SK-N-SH treated with all-trans-retinoic acid at 6 μM for 48 hours (cell line): ENCODE measurements at regions not wholly inside any gene's neighbourhood (a gene's known extent, or its start where the extent isn't known, plus 50 kb on each side); places are given as distances from the start of the nearest gene placed in this dataset.

Experiments
- ATAC-seq: fragments of 200-7000 bp; cut with Tn5 transposase; 3 replicates; pipeline ENCODE4 v1.9.1; 2020; ENCODE audit warnings: mild to moderate bottlenecking, moderate library complexity
- ARNTL ChIP-seq: fragments of 450-650 bp; formaldehyde crosslinking; IDR thresholded peaks from 2 replicates; pipeline ENCODE4 v1.5.0; 2020; ENCODE audit warnings: low read depth, mild to moderate bottlenecking, moderate library complexity, borderline replicate concordance
- CREB5 ChIP-seq: fragments of 250-450 bp; sonication (Bioruptor Pico); IDR thresholded peaks from 2 replicates; pipeline ENCODE4 v1.5.1; 2020; ENCODE audit warnings: low read depth, mild to moderate bottlenecking, moderate library complexity
- CSRNP3 ChIP-seq: fragments of 250-450 bp; sonication (Bioruptor Pico); IDR thresholded peaks from 2 replicates; pipeline ENCODE4 v1.5.1; 2021; ENCODE audit warnings: mild to moderate bottlenecking, moderate library complexity
- ESRRG ChIP-seq: fragments of 250-450 bp; sonication (Bioruptor Pico); IDR thresholded peaks from 2 replicates; pipeline ENCODE4 v1.6.1; 2021; ENCODE audit warnings: mild to moderate bottlenecking
- GLIS3 ChIP-seq: fragments of 250-450 bp; sonication (Bioruptor Pico); IDR thresholded peaks from 2 replicates; pipeline ENCODE4 v1.5.0; 2020; ENCODE audit warnings: mild to moderate bottlenecking, moderate library complexity
- ISL1 ChIP-seq: fragments of 250-450 bp; sonication (Bioruptor Pico); IDR thresholded peaks from 2 replicates; pipeline ENCODE4 v2.1.2; 2022; ENCODE audit warnings: mild to moderate bottlenecking, moderate library complexity
- OSR1 ChIP-seq: fragments of 250-450 bp; sonication (Bioruptor Pico); IDR thresholded peaks from 2 replicates; pipeline ENCODE4 v1.8.0; 2022; ENCODE audit warnings: moderate library complexity, mild to moderate bottlenecking, inconsistent platforms
- PATZ1 ChIP-seq: fragments of 250-450 bp; sonication (Bioruptor Pico); IDR thresholded peaks from 2 replicates; pipeline ENCODE4 v1.8.0; 2020; ENCODE audit warnings: mild to moderate bottlenecking, moderate library complexity, borderline replicate concordance
- POU6F1 ChIP-seq: fragments of 250-450 bp; sonication (Bioruptor Pico); IDR thresholded peaks from 2 replicates; pipeline ENCODE4 v1.8.0; 2021; ENCODE audit warnings: low read depth, mild to moderate bottlenecking, moderate library complexity, borderline replicate concordance
- SNAI2 ChIP-seq: fragments of 250-450 bp; sonication (Bioruptor Pico); IDR thresholded peaks from 2 replicates; pipeline ENCODE4 v1.5.0; 2020; ENCODE audit warnings: mild to moderate bottlenecking, moderate library complexity
- TCF4 ChIP-seq: fragments of 250-450 bp; sonication (Bioruptor Pico); IDR thresholded peaks from 2 replicates; pipeline ENCODE4 v1.8.0; 2021; ENCODE audit warnings: mild to moderate bottlenecking, moderate library complexity, borderline replicate concordance
- TOX ChIP-seq: fragments of 250-450 bp; sonication (Bioruptor Pico); IDR thresholded peaks from 2 replicates; pipeline ENCODE4 v1.8.0; 2021; ENCODE audit warnings: mild to moderate bottlenecking, moderate library complexity, borderline replicate concordance
- ZC3H10 ChIP-seq: fragments of 250-450 bp; sonication (Bioruptor Pico); IDR thresholded peaks from 2 replicates; pipeline ENCODE4 v1.5.1; 2021; ENCODE audit warnings: mild to moderate bottlenecking, moderate library complexity
- ZFP3 ChIP-seq: fragments of 250-450 bp; sonication (Bioruptor Pico); IDR thresholded peaks from 2 replicates; pipeline ENCODE4 v1.5.0; 2020; ENCODE audit warnings: mild to moderate bottlenecking, moderate library complexity
- ZFP30 ChIP-seq: fragments of 450-650 bp; formaldehyde crosslinking; IDR thresholded peaks from 2 replicates; pipeline ENCODE4 v1.5.0; 2022; ENCODE audit warnings: mild to moderate bottlenecking, moderate library complexity
- ZNF565 ChIP-seq: fragments of 450-650 bp; formaldehyde crosslinking; conservative IDR thresholded peaks from 2 replicates; pipeline ENCODE4 v1.5.0; 2020; ENCODE audit warnings: low read depth, mild to moderate bottlenecking, moderate library complexity
- ZNF70 ChIP-seq: fragments of 450-650 bp; formaldehyde crosslinking; IDR thresholded peaks from 2 replicates; pipeline ENCODE4 v1.5.0; 2020; ENCODE audit warnings: mild to moderate bottlenecking, moderate library complexity
- ZNF8 ChIP-seq: fragments of 450-650 bp; formaldehyde crosslinking; IDR thresholded peaks from 2 replicates; pipeline ENCODE4 v1.5.0; 2020; ENCODE audit warnings: mild to moderate bottlenecking, moderate library complexity

- no peak for ATAC-seq
- no peak for TF ChIP-seq SNAI2 (CRISPR knock-in tag)
- no peak for TF ChIP-seq TCF4 (CRISPR knock-in tag)
- TF ChIP-seq GLIS3 (CRISPR knock-in tag) = no peak
- TF ChIP-seq ZNF70 (CRISPR knock-in tag) = no peak
- TF ChIP-seq POU6F1 (CRISPR knock-in tag) = no peak
- no peak for TF ChIP-seq ZNF565 (CRISPR knock-in tag)
- no peak for TF ChIP-seq CREB5 (CRISPR knock-in tag)
- TF ChIP-seq ISL1 = no peak
- TF ChIP-seq ARNTL (CRISPR knock-in tag) = no peak
- no peak for TF ChIP-seq ZFP30 (CRISPR knock-in tag)
- no peak for TF ChIP-seq TOX (CRISPR knock-in tag)
- TF ChIP-seq ESRRG = no peak
These were observed 152.9 kb downstream of the SIM1 start for GRCh38 chr6:100311707-100312251.

GRCh38 chr6:100309174-100309573, 155.5 kb downstream of the SIM1 start:
- TF ChIP-seq TOX (CRISPR knock-in tag) (no peak), SNAI2 (CRISPR knock-in tag) (no peak), OSR1 (no peak)

GRCh38 chr6:100307561-100307960, 157.2 kb downstream of the SIM1 start:
- ATAC-seq = no peak
- TF ChIP-seq CSRNP3 (CRISPR knock-in tag) (no peak), ISL1 (no peak), ZFP3 (CRISPR knock-in tag) (no peak), ZC3H10 (CRISPR knock-in tag) (no peak), ZNF8 (CRISPR knock-in tag) (no peak), GLIS3 (CRISPR knock-in tag) (no peak), CREB5 (CRISPR knock-in tag) (no peak), SNAI2 (CRISPR knock-in tag) (no peak), TCF4 (CRISPR knock-in tag) (no peak)

More at GRCh38 chr6:100309174-100309573, 155.5 kb downstream of the SIM1 start:
- no peak for ATAC-seq

- TF ChIP-seq ZNF565 (CRISPR knock-in tag) = no peak
- no peak for TF ChIP-seq ISL1
- TF ChIP-seq CREB5 (CRISPR knock-in tag) = no peak
- TF ChIP-seq TCF4 (CRISPR knock-in tag) = no peak
- no peak for TF ChIP-seq SNAI2 (CRISPR knock-in tag)
- TF ChIP-seq ZNF70 (CRISPR knock-in tag) = no peak
- TF ChIP-seq GLIS3 (CRISPR knock-in tag) = no peak
- no peak for TF ChIP-seq ZFP3 (CRISPR knock-in tag)
- TF ChIP-seq, all 23 proteins: peak for 0
- ATAC-seq = peak; percentile 47
These were observed 159.4 kb downstream of the SIM1 start for GRCh38 chr6:100305209-100305869.

GRCh38 chr6:100304575-100304974, 160.1 kb downstream of the SIM1 start:
- ATAC-seq = no peak
- TF ChIP-seq PATZ1 (CRISPR knock-in tag) (no peak), ESRRG (no peak)
- TF ChIP-seq, all 23 proteins: peak for 0
